HL-60 (cell line): ENCODE measurements at regions not wholly inside any gene's neighbourhood (a gene's known extent, or its start where the extent isn't known, plus 50 kb on each side); places are given as distances from the start of the nearest gene placed in this dataset.

Source experiments
- GABPA ChIP-seq: IDR thresholded peaks from 2 replicates; pipeline ENCODE4 v1.6.1; 2012; ENCODE audit warnings: low read depth
- POLR2AphosphoS5 ChIP-seq: IDR thresholded peaks from 2 replicates; pipeline ENCODE4 v1.6.1; 2012; ENCODE audit warnings: low read depth
- TF ChIP-seq, protein P1 (sequence below): IDR thresholded peaks from one replicate; pipeline ENCODE4 v1.5.1; 2011; ENCODE audit warnings: low read length, control low read depth, inconsistent platforms; ENCODE audit not compliant: insufficient read depth
- TF ChIP-seq, protein P2 (sequence below): IDR thresholded peaks from 2 replicates; pipeline ENCODE4 v1.6.1; 2012; ENCODE audit warnings: low read depth; ENCODE audit not compliant: insufficient replicate concordance

DNA sequence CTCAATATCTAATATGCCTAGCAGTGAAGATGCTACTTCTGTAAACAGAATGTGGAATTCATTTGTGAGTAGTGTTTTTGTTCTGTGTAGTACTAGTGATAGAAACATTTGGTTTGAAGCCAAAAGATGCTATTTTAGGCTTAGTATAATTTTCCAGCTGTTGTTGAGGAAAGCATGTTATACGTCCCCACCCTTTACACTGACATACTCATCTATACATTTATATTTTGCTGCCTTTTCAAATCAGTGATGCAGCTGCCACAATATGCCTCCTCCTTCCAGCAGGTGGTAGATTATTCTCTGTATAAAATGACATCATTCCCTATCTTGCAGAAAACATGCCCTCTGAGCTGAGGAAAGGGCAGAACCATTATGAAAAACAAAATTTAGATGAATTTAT is 1217.6 kb upstream of the GJE1 start:
- TF ChIP-seq, protein P1, sequence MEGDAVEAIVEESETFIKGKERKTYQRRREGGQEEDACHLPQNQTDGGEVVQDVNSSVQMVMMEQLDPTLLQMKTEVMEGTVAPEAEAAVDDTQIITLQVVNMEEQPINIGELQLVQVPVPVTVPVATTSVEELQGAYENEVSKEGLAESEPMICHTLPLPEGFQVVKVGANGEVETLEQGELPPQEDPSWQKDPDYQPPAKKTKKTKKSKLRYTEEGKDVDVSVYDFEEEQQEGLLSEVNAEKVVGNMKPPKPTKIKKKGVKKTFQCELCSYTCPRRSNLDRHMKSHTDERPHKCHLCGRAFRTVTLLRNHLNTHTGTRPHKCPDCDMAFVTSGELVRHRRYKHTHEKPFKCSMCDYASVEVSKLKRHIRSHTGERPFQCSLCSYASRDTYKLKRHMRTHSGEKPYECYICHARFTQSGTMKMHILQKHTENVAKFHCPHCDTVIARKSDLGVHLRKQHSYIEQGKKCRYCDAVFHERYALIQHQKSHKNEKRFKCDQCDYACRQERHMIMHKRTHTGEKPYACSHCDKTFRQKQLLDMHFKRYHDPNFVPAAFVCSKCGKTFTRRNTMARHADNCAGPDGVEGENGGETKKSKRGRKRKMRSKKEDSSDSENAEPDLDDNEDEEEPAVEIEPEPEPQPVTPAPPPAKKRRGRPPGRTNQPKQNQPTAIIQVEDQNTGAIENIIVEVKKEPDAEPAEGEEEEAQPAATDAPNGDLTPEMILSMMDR: no peak
- TF ChIP-seq, protein P2, sequence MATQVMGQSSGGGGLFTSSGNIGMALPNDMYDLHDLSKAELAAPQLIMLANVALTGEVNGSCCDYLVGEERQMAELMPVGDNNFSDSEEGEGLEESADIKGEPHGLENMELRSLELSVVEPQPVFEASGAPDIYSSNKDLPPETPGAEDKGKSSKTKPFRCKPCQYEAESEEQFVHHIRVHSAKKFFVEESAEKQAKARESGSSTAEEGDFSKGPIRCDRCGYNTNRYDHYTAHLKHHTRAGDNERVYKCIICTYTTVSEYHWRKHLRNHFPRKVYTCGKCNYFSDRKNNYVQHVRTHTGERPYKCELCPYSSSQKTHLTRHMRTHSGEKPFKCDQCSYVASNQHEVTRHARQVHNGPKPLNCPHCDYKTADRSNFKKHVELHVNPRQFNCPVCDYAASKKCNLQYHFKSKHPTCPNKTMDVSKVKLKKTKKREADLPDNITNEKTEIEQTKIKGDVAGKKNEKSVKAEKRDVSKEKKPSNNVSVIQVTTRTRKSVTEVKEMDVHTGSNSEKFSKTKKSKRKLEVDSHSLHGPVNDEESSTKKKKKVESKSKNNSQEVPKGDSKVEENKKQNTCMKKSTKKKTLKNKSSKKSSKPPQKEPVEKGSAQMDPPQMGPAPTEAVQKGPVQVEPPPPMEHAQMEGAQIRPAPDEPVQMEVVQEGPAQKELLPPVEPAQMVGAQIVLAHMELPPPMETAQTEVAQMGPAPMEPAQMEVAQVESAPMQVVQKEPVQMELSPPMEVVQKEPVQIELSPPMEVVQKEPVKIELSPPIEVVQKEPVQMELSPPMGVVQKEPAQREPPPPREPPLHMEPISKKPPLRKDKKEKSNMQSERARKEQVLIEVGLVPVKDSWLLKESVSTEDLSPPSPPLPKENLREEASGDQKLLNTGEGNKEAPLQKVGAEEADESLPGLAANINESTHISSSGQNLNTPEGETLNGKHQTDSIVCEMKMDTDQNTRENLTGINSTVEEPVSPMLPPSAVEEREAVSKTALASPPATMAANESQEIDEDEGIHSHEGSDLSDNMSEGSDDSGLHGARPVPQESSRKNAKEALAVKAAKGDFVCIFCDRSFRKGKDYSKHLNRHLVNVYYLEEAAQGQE: no peak
- TF ChIP-seq POLR2AphosphoS5 (no peak), GABPA (no peak)
